ENCODE measurements at regions not wholly inside any gene's neighbourhood (a gene's known extent, or its start where the extent isn't known, plus 50 kb on each side); places are given as distances from the start of the nearest gene placed in this dataset.
A peak's percentile ranks its signal among the peaks of the same experiment; 100 is the strongest.

DNA sequence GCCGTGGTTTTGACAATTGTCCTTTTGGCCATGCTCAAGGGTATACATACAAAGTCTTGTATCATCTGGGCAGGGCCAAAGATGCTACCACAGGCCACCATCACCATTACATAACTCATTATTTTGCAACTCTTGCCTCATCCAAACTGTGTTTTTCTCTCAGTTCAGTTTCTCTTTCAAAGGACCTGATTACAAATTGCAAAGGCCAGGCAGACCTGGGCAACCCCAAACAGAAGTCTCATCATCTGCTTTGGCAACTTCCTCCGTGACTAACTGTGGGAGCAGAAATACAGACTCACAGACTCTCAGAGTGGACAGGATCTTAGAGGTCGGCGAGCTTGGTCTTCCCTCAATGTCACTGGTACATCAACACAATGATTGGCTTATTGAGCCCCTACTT is 117.8 kb upstream of the NEDD9 start:
- no peak for DNase-seq

GRCh38 chr6:11349880-11350279 is 117.4 kb upstream of the NEDD9 start:
- no peak for DNase-seq

DNA sequence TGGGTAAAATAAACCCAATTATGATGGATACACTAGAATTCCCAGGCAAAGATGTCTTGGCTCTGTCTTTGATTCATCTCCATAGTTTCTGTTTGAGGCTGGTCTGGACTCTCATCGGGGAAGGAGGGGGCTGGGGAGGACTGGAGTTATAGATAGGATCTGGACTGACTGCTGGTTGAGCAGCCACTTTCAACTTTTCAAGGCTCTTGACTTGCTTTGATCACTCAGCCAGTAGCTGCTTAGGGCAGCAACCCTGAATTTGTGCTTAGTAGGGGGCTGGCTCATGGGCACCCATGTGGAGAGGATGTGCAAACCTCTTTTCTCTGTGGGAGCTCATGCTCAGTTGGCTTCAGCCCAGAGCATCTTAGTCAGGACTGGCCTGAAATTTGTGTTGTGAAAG is 114.0 kb upstream of the NEDD9 start:
- no peak for DNase-seq

DNA sequence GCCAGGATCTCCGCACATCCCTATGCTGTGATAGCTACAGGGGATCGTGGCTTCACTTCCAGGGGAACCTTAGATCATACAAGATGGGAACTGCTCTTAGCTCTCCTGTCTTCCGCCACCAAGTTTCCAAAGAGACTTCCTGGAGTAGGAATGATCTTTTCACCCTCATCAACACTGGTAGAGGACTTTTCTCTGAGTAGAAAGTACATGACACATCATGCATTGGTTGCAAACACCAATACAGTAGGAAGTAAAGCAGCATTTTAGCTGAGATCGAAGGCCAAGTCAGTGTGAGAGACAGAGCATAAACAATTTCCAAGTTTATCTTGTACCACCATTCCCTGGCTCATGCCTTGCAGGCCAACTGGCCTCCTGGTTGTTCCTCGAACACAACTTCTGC is 113.1 kb upstream of the NEDD9 start:
- DNase-seq = no peak

- no peak for DNase-seq
Observed at GRCh38 chr6:11343963-11344723, 111.7 kb upstream of the NEDD9 start.

- DNase-seq = no peak
Observed at GRCh38 chr6:11341867-11342266, 109.4 kb upstream of the NEDD9 start.

- no peak for DNase-seq
Observed at GRCh38 chr6:11341303-11341702, 108.8 kb upstream of the NEDD9 start.

DNA sequence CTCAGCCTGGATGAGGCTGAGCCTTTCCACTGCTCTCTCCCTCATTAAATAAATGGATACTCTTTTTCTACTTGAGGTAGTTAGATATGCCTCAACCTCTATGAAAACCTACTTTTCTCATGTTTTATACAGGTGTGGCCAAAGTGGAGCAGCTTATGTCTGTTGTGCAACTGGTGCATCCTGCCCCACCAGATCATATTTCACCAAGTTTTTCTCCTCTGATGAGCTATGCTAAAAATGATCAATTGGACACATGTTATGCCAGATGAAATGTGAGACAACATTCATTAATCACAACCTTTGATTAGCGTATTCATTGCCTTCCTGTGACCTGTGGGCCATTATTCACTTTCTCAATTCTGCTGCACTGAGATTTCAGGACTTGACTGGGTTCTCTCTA is 106.9 kb upstream of the NEDD9 start:
- DNase-seq = no peak

- DNase-seq = no peak
Observed at GRCh38 chr6:11337306-11337705, 104.8 kb upstream of the NEDD9 start.

DNA sequence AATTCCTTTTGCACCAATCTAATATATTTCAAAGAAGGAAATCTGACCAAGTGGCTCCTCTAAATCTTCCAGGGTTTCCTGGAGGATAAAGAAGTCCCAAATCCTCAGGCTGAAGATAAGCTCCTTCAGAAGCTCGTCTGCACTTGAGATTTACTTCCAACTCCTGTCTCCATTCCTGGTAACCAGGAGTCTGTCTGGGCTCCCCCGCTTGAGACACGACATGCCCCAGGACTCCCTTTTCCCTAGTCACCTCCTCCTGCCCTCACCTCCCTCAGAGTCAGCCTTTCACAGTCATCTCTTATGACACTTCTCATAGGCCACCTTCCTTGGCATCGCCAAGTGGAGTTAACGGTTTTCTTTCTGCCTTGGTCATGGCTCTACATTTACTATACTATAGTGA is 103.4 kb upstream of the NEDD9 start:
- DNase-seq = no peak

DNA sequence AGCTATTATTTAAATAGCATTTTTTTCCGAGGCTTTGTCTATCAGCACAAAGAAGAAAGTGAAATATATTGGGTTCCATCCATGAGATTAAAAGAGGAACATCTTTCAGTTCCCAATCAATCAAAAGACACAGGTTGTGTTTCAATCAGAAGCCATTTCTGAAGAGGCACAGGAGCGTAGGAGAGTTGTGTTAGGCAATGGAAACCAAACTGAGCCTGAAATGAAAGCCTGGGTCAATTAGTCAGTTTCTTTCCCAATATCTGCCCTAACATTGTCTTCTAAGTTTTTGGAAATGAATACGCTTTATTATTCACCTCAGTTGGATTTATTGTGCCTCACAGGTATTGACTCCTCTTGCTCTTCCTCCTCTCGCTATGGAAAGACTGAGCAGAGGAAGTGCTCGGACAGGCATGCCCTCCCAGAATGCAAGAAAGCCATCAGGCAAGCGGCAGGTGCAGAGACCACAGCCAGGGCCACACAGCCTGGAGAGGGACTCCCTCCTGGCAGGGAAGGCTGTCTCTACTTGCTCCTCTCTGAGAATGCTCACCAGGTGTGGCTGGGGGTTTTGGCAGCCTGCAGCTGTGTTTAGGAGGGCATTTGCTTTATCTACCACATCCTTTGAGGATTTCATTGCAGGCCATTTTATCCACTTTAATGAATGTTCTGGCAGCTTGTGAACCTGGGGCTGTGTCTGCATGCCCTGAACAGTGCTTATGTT is 100.8 kb upstream of the NEDD9 start:
- no peak for DNase-seq

GRCh38 chr6:11332463-11332862 is 100.0 kb upstream of the NEDD9 start:
- DNase-seq = no peak

DNA sequence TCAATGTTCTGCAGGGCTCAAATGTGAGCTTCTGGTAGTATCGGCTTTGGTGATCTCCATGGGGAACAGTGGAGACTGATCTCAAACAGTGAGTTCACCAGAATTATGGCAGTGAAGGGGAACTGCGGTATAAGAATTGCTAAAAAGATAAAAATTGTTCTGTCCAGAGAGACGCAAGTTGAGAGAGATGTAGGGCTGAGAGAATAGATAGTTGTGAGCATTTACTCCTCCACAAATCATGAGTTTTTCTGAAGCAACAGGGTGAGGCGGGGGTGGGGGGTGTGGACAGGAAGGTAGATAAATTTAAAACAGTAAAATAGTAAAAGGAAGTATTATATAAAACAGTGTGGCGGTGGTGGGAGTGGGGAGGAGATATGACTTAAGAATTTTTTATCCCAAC is 98.6 kb upstream of the NEDD9 start:
- DNase-seq = no peak

DNA sequence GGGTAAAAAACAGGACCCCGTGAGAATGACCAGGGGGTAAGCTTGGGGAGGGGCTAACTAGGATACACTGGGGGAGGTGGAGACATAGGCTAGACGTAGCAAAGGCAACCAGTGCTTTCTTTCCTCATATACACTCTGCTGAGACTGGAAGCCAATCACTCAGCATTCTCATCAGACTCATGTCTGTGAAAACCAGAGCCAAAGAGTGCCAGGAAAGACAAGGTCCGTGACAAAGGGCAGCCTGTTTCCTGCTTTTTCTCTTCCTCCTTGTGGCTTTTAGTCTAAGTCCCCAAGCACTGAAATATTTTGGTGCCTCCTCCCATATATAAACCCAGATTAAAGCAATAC is 97.9 kb upstream of the NEDD9 start:
- no peak for DNase-seq

GRCh38 chr6:11329726-11330412 is 97.4 kb upstream of the NEDD9 start:
- no peak for DNase-seq

DNA sequence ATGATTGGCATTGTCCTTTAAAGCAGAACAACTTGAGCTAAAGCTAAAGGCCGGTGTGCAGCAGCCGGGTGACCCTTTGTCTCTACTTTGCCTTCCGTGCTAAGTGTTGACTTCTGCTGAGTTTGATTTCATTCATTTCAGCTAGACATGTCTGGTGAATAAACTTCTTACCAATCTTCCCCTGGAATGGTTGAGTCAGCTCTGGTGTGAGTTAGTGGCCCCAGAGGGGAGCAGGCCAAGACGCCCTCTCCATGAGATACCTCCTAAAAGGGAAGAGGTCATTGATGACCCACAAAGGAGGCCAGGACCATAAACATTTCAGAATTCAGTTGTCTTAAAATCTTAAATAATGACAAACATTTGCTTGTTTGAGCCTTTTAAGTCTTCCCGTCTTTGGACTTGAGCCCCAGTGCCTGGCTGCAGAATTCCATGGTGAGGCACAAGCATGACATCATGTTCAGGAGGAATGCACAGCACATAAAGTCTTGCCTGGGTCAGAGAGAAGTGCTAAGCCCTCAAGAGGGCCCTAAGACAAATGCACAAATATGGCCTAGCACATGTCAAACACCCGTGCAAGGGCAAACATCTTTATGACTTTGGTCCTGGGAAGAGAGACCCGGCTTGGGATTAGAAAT is 96.3 kb upstream of the NEDD9 start:
- DNase-seq = no peak

DNA sequence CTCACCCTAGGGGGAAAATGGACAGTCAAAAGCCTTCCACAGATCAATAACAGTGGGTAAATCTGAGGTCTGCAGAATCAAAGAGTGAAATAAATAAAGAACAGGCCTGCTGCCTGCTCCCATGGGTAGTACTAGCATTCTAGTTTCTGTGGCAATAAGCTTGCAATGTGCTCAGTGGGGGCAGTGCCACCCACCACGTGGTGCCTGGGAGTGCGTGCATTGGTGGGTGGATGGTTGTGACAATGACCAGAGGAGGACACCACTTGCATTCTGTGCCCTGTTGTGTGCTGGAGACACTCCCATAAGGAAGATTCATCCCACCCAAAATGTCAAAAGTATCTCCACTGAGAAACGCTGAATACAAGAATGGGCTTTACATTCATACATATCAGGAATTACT is 95.5 kb upstream of the NEDD9 start:
- no peak for DNase-seq

DNA sequence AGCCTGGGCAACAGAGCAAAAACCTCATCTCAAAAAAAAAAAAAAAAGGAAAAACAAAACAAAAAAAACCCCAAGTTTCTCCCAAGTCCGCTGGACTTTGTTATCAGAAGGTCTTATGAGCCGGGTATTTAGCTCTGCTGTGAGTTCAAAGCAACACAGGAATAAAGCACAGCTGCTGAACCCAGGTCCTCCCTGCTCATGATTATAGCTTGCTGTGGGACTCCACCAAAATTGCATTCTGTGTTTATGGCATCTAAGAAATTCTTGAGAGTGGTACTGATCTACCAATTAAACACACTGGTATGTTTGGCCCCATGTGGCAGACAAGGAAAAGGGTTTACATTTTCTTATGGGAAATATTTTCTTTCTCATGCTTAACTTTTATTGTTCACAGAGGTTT is 93.6 kb upstream of the NEDD9 start:
- no peak for DNase-seq

DNA sequence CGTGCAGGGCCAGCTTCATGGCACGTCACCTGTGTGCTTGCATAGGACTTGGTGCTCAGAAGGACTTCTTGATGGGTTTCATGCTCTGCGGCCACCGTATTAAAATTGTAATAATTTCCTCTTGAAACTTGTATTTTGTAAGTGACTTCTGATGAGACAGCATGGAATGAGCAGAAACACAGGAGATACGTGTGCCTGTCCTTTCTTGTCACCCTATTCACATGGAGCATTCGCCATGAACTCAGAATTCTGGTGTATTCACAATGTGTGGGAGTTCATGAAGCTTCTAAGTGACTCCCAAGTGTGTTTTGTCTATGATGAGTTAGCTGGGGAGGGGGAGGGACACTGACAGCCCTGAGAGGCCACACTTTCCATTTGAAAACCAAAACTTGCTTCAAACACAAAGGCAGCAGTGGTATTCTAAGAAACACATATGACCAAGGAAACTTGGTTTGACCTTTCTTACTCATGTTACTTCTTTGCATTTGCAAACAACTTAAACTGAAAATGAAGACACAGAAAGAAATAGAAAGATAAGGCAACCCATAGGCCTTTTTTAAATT is 92.1 kb upstream of the NEDD9 start:
- DNase-seq = peak; percentile 80

GRCh38 chr6:11323666-11324452 is 91.4 kb upstream of the NEDD9 start:
- DNase-seq = no peak

GRCh38 chr6:11322252-11322885 is 89.9 kb upstream of the NEDD9 start:
- DNase-seq = peak; percentile 42
